ENCODE measurements at regions not wholly inside any gene's neighbourhood (a gene's known extent, or its start where the extent isn't known, plus 50 kb on each side); places are given as distances from the start of the nearest gene placed in this dataset.

GRCh38 chr3:55165704-55166405 lies 238.0 kb upstream of the LRTM1 start:
- H3K36me3 ChIP-seq: no peaks in the 10 kb centered on the region
- H3K4me1 ChIP-seq (ENCODE audit: control insufficient read depth in 1 of 2, low read depth in 2 of 2): peaks cover 0 to under 1% of the 10 kb centered on the region in 2 donors
- H3K9me3 ChIP-seq: no peaks in the 10 kb centered on the region
- no peak overlapping the region for H3K27ac ChIP-seq
- no peak overlapping the region for H3K4me3 ChIP-seq
- DNase-seq (ENCODE audit: low spot score): no peak
- TF ChIP-seq CTCF (IDR thresholded peaks at IDR 0.05): no peak
- no peaks in the 10 kb centered on the region for H3K27me3 ChIP-seq (replicated peaks; ENCODE audit: insufficient read depth)
- ATAC-seq (ENCODE audit: insufficient number of reproducible peaks, low FRiP score, low read depth): no peak

- no peak for TF ChIP-seq CTCF (IDR thresholded peaks at IDR 0.05)
- DNase-seq (ENCODE audit: low spot score): no peak
- ATAC-seq (ENCODE audit: insufficient number of reproducible peaks, low FRiP score, low read depth): no peak
- no peaks in the 10 kb centered on the region for H3K9me3 ChIP-seq
- no peaks in the 10 kb centered on the region for H3K36me3 ChIP-seq
- no peak overlapping the region for H3K4me3 ChIP-seq
- no peak overlapping the region for H3K27ac ChIP-seq
- H3K4me1 ChIP-seq (ENCODE audit: control insufficient read depth in 1 of 2, low read depth in 2 of 2): peaks cover 0 to 5% of the 10 kb centered on the region in 2 donors
- no peaks in the 10 kb centered on the region for H3K27me3 ChIP-seq (replicated peaks; ENCODE audit: insufficient read depth)
Observed at GRCh38 chr3:55165278-55165677, 237.4 kb upstream of the LRTM1 start.

GRCh38 chr3:55164876-55165275 lies 237.0 kb upstream of the LRTM1 start:
- Histone ChIP-seq H3K27me3 (replicated peaks; ENCODE audit: insufficient read depth) (no peaks in the 10 kb centered on the region), H3K4me1 (ENCODE audit: control insufficient read depth in 1 of 2, low read depth in 2 of 2) (peaks cover 0 to 5% of the 10 kb centered on the region in 2 donors), H3K27ac (no peak overlapping the region), H3K36me3 (no peaks in the 10 kb centered on the region), H3K9me3 (no peaks in the 10 kb centered on the region), H3K4me3 (no peak overlapping the region)
- DNase-seq (ENCODE audit: low spot score) (no peak), ATAC-seq (ENCODE audit: insufficient number of reproducible peaks, low FRiP score, low read depth) (no peak)
- TF ChIP-seq CTCF (IDR thresholded peaks at IDR 0.05): no peak

- Histone ChIP-seq H3K27ac (no peak overlapping the region), H3K4me3 (no peak overlapping the region), H3K36me3 (no peaks in the 10 kb centered on the region), H3K9me3 (no peaks in the 10 kb centered on the region), H3K27me3 (replicated peaks; ENCODE audit: insufficient read depth) (no peaks in the 10 kb centered on the region), H3K4me1 (ENCODE audit: control insufficient read depth in 1 of 2, low read depth in 2 of 2) (peaks cover 0 to 5% of the 10 kb centered on the region in 2 donors)
- ATAC-seq (ENCODE audit: insufficient number of reproducible peaks, low FRiP score, low read depth) (no peak), DNase-seq (ENCODE audit: low spot score) (no peak)
- no peak for TF ChIP-seq CTCF (IDR thresholded peaks at IDR 0.05)
Observed at GRCh38 chr3:55164191-55164590, 236.3 kb upstream of the LRTM1 start.

- Histone ChIP-seq H3K9me3 (no peaks in the 10 kb centered on the region), H3K27ac (no peak overlapping the region), H3K36me3 (no peaks in the 10 kb centered on the region), H3K4me3 (no peak overlapping the region), H3K27me3 (replicated peaks; ENCODE audit: insufficient read depth) (no peaks in the 10 kb centered on the region), H3K4me1 (ENCODE audit: control insufficient read depth in 1 of 2, low read depth in 2 of 2) (peaks cover 0 to 5% of the 10 kb centered on the region in 2 donors)
- ATAC-seq (ENCODE audit: insufficient number of reproducible peaks, low FRiP score, low read depth) (no peak), DNase-seq (ENCODE audit: low spot score) (no peak)
- TF ChIP-seq CTCF (IDR thresholded peaks at IDR 0.05): no peak
Observed at GRCh38 chr3:55163421-55163820, 235.6 kb upstream of the LRTM1 start.

Data from thoracic aorta (tissue), 2 donors.